ENCODE measurements at regions not wholly inside any gene's neighbourhood (a gene's known extent, or its start where the extent isn't known, plus 50 kb on each side); places are given as distances from the start of the nearest gene placed in this dataset.

DNA sequence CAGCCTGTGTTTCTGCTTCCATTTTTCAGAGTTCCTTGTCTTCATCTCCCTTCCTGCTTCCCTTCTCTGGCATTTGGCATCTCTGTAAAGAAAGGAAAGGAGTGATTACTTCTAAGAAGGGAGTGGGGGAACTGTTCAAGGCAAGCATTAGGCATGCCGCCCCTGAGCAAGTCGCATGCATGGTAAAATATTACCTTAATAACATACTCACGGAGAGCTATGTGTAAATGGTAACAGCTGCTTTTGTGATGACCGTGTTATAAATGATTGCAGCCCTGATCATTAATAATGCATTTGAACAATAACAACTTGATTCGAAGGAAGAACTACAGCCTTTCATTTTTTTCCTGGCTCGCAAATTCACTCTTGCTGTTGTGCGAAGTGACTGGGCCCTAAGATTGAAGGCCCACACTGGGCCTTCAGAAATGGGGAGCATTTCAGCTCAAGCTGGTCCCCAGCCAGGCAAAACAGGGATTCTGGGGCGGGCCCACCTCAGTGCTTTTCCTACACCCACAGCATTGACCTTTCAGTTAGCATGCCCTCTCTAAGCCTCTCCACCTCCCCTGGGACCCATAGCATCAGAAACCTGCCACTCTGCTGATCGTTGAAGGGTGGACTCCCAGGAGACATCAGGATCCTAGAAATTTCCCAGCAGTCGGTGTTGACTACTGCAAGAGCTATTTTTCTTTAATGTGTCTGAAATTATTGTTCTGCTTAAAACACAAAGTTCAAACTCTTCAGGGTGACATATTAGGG lies 263.0 kb upstream of the CADM1 start:
- no peak for DNase-seq

GRCh38 chr11:115766561-115766960 lies 262.3 kb upstream of the CADM1 start:
- no peak for DNase-seq

GRCh38 chr11:115765803-115766239 lies 261.6 kb upstream of the CADM1 start:
- DNase-seq, result no peak

- no peak for DNase-seq
Observed at GRCh38 chr11:115764176-115764575, 260.0 kb upstream of the CADM1 start.

- DNase-seq, result no peak
Observed at GRCh38 chr11:115761817-115762216, 257.6 kb upstream of the CADM1 start.

DNA sequence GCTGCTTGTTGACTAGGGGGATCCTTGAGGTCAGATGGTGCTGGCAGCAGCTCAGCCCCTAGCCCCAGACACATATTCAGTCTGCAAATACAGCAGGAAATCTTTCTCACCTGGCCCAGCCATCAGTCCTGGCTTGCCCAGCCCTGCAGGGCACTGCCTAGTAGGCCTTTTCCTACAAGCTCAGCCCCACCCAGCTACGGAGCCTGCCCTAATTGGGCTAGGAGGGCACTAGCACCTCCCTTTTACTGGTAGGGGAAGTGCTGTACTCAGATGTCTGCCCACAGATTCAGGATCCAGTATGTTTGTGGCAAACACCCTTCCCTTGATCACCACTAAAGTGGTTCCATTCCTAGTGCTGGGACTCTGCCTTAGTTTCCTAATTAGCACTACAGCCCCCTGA lies 257.1 kb upstream of the CADM1 start:
- no peak for DNase-seq

DNA sequence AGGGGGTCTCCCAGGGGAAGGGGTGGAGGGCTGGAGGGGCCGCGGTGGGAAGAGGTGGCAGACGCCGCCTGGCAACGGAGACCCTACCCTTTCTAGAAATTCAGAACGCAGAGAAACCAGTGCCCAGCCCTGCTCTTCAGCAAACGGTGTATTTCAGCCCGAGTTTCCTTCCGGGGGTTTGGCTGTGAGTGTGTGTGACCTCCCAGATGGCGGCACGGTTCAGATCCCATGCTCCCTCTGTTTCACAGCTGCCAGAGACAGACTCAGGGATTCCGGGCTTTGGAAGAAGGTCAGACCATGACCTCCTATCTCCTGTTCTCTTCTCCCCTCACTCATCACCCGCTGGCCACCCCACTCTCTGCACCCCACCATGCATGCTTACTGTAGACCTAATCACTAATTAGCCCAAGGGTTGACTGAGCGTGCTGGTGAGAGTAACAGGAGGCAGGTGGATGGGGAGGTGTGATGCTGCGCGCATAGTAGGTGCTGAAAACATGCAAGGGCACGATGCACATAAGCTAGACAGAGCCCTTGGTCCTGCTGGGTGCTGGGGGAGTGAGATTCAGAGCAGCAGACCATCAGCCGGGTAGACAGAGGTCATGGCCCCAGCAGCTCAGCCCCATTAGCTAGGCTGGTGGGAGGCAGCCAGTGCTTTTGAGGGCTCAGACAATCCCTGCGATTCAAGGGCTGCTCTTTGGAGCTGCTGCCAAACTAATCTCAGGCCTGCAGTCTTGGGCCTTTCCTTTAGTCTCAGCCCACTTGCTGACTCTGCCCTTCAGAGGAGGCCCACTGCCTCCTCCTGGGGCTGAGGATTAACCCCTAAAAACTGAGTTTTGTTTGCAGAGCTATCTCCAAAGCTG lies 256.5 kb upstream of the CADM1 start:
- DNase-seq, result no peak

GRCh38 chr11:115759622-115760460 lies 255.6 kb upstream of the CADM1 start:
- no peak for DNase-seq

DNA sequence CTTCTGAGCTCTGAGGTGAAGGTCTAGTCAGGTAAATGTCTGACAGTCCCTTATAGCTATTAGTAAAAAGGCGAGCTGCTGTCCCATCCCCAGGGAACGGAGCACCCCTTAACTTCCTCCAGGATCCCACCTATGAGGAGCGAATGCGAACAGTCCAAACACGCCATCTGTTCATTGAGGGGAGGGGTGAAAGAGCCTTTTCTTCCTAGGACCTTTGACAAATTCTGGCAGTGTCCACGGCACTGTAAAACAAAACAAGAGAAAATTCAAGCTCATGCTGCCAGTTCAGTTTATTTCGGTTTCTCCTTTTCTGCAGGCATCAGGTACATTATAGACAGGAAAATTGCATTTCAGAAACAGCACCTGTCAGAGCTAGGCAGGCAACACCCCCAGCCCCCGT lies 253.8 kb upstream of the CADM1 start:
- DNase-seq, result no peak

DNA sequence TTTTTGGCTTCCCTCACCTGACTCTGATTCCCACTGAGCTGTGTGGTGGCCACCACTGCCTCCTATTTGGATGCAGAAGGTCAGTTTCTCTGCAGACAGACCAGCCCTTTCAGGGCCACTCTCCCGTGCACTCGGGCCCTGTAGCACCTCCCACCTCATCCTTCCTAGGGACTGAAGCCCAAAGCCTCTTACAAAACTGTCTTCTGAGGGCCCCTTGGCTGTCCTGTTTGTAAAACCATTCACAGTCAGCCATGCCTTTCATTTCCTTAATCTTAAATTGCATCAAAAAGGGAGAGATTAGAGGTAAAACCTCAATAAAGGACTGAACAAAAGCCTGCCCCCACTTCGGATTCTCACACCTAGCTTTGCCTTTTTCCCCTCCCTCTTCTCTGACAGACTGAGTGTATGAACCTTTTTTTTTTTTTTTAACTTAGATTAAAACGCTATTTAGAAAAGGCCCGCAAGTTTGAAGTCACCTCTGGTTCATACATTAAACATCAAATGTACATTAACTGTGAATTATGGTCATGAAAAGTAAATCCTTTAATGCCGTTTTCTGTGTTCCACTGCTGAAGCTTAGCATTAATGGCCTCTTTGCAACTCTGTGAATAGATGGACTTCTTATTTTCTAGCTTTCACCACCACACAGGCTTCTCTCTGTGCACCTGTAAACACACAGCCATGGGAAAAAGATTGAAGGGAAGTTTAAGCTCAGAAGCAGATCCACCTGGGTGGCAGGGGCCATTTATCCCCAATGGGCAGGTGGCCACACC lies 247.2 kb upstream of the CADM1 start:
- DNase-seq, result no peak

DNA sequence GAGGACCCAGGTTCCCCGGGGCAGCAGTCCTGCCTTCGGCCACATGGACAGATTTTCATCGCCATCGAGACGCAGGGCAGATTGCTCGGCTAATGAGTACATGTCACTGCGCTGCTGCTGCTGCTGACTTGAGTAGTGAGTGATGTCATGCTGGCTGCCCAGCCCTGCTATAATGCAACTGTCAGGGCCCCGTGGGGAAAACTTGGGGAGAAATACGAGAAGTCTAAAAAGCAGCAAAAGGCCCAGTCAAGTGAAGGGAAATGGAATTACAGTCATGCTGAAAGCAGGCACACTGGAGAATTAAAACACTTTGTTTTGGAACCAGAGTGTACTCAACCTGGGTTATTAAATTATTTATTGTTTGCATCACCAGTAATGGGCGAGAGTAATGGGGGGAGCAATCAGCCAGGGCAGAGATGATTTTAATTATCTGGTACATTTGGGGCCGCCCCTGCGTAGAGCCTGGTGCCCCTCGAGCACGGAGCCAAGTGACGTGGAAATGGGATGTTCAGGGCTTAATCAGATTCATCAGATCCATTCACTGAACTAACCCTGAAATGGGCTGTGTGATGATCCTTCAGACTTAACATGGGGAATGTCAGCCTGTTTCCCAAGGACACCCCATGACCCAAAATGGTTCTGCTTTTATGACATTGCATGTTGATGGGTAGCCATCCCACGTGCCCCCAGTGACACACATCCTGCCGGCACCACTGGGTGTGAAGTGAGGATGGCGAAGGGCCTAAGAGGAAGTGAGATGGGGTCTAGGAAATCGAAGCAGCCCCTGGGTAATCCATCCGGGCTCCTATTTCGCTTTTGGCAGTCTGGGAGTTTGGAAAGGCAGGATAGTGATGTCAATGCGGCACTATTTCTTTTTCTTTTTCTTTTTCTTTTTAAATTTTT lies 241.6 kb upstream of the CADM1 start:
- no peak for DNase-seq

GRCh38 chr11:115745066-115745465 lies 240.9 kb upstream of the CADM1 start:
- DNase-seq, result no peak

DNA sequence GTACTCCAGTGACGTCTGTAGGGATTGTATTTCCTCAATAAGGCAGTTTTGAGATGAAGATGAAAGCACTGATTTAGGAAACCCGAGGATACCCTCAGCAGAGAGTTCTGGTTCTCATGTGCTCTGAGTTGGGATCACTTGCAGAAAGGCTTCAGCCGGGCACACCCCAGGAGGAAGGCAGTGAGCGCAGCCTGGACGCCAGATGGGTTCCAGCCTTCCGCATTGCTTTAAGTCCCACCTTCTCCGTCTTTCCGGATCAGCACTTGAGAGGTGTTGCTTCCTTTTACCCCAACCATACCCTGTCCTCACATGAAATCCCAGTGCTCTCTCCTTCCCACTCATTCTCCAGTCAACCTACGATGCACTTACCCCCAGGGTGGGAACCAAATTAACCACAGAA lies 239.5 kb upstream of the CADM1 start:
- DNase-seq, result no peak

DNA sequence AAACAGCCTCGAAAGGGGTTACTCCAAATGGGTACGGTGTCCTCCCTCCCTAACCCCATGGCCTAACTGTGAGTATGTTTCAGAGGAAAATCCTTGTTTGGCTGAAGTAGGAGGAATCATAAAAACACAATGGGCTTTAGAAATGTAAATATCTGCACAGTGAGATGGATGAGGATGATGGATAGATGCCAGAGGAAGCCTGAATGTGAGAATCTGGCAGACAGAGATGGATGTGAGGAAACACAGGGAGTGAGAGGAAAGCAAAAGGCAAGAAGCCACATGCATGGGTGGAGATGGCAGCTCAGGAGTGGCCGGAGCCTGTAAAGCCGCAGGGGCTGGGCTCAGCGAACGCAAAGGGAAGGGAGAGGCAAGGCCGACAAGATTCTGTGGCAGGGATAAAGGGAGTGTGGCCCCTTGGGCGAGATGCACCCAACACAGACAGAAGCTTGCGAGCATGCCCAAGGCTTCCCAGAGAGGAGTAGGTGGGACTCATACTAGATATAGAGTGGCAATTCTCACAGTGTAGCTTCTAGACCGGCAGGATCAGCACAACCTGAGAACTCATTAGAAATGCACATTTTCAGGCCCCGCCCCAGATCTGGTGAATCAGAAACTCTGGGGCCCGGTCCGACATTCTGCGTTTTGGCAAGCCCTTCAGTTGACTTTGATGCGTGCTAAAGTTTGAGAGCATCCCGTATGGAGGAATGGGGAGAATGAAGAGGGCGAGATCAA lies 237.3 kb upstream of the CADM1 start:
- no peak for DNase-seq

DNA sequence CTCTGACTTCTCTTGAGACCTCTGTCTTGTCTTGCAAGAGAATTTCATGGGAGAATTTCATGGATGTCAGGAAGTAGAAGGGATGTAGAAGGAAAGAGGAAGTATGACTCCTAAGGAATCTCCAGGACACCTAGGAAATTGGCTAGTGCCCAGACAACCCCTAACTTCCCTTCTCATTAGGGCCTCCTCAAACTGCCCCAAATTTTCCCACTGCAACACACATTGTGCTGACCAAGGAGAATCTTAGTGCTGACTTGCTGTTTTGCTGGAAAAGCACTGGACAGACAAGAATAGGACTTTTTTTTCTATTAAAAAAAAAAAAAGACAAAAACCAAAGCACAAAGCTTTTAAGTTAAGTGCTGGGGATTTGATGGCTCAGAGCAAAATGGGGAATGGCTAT lies 236.1 kb upstream of the CADM1 start:
- DNase-seq, result no peak

- DNase-seq, result no peak
Observed at GRCh38 chr11:115739878-115740277, 235.7 kb upstream of the CADM1 start.

DNA sequence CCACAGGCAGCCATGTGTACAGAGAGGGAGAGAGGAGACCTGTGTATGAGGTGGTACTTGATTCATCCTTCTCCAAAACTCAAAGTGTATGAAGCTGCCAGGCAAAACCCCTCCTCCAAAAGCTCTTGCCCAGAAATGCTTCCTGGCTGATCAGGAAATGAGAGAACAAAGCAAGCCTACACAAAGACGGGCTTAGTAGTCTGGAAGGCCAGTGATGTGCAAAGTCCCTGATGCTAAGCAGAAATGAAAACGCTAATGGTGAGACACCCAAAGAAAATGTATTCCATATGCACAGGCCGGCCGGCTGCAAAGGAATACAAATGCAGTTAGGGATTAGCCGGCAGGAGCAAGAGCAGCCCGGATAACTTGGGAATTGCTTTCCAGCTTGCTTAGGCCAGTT lies 234.9 kb upstream of the CADM1 start:
- no peak for DNase-seq

DNA sequence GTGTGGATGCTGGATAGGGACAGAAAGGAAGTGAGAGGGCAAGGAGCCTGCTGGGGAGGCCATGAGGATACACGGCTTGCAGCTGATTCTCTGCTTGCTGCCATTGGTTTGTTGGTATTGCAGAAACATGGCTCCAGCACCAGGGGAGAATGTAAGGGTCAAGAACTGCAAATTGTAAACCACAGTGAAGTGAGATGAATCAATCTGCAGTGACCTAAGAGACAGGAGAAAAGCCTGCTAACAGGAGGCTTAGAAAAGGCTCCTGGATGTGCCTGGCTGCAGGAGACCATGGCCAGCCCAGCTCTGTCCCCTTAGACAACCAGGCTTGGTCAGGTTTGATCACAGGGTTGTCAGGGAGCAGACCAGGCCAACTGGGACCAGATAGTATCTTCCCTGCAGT lies 233.7 kb upstream of the CADM1 start:
- no peak for DNase-seq

DNA sequence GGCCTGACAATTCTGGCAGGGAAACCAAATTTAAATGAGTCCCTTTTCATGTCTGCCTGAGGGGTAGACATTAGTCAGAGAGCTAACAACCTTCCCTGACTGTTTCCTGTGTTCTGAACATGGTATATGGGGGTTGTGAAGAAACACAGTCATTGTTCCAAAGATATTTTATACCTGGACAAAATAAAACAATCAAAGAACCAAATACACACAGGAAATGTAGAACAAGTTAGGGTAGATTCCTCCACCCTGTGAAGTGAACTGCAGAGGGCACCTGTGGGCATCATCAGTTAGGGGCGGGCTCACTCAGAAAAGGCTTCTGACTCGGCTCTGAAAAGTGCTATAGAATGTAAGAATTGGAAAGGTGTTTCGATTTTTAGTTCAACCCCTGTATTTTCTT lies 231.9 kb upstream of the CADM1 start:
- no peak for DNase-seq

- no peak for DNase-seq
Observed at GRCh38 chr11:115724666-115725065, 220.5 kb upstream of the CADM1 start.
